ENCODE measurements at regions not wholly inside any gene's neighbourhood (a gene's known extent, or its start where the extent isn't known, plus 50 kb on each side); places are given as distances from the start of the nearest gene placed in this dataset.

GRCh38 chr16:73311857-73312723 is 264.2 kb upstream of the ZFHX3 start:
- no peak for TF ChIP-seq CTCF (IDR thresholded peaks at IDR 0.05)
- no peak for TF ChIP-seq POLR2AphosphoS5 (IDR thresholded peaks at IDR 0.05; ENCODE audit: low read depth, low read length)
- TF ChIP-seq SIN3A (IDR thresholded peaks at IDR 0.05; ENCODE audit: borderline replicate concordance, insufficient read depth, low read depth, low read length) = no peak
- no peak for TF ChIP-seq TCF7L2 (IDR thresholded peaks at IDR 0.05; ENCODE audit: low read depth, low read length)
- no peak for TF ChIP-seq REST (IDR thresholded peaks at IDR 0.05; ENCODE audit: insufficient read depth in 1 of 2, low read depth in 2 of 2, low read length in 1 of 2)
- Histone ChIP-seq H3K4me1 (ENCODE audit: control insufficient read depth, insufficient read depth, low read length) (no peaks in the 10 kb centered on the region), H3K27me3 (ENCODE audit: control insufficient read depth, insufficient read depth, low read length) (no peaks in the 10 kb centered on the region), H3K4me3 (ENCODE audit: low read depth in 2 of 2, low read length in 2 of 2) (no peak overlapping the region), H3K36me3 (ENCODE audit: control insufficient read depth, insufficient read depth, low read length) (no peaks in the 10 kb centered on the region), H3K27ac (ENCODE audit: low read length) (no peak overlapping the region), H3K9me3 (ENCODE audit: control insufficient read depth, insufficient read depth, low read depth, low read length) (no peaks in the 10 kb centered on the region)
- ATAC-seq (no peak), DNase-seq (ENCODE audit: low read depth, low spot score) (no peak)
- no TSS peak for BruUV-seq (replicated peaks)
- ChIA-PET POLR2A (interaction anchor here (0.5 kb wide), 1 partner anchor 14 kb away, joined by 4 read pairs; no protein-coding TSS in a partner anchor), CTCF (interaction anchor here (0.6 kb wide), 1 partner anchor 965 kb away, joined by 5 read pairs; no protein-coding TSS in a partner anchor)
- in situ Hi-C loops (cut with HindIII; ENCODE audit: low pct_unique_long_range_greater_than_20kb, low sequenced_read_pairs) = no loop called here
- intact Hi-C loops (cut with micrococcal nuclease; ENCODE audit: unreplicated experiment) = no loop called here

GRCh38 chr16:73308771-73309170 is 260.8 kb upstream of the ZFHX3 start:
- Histone ChIP-seq H3K9me3 (ENCODE audit: control insufficient read depth, insufficient read depth, low read depth, low read length) (no peaks in the 10 kb centered on the region), H3K4me3 (ENCODE audit: low read depth in 2 of 2, low read length in 2 of 2) (no peak overlapping the region), H3K27ac (ENCODE audit: low read length) (no peak overlapping the region), H3K27me3 (ENCODE audit: control insufficient read depth, insufficient read depth, low read length) (no peaks in the 10 kb centered on the region), H3K36me3 (ENCODE audit: control insufficient read depth, insufficient read depth, low read length) (no peaks in the 10 kb centered on the region), H3K4me1 (ENCODE audit: control insufficient read depth, insufficient read depth, low read length) (no peaks in the 10 kb centered on the region)
- DNase-seq (ENCODE audit: low read depth, low spot score) (no peak), ATAC-seq (no peak)
- in situ Hi-C loops (cut with HindIII; ENCODE audit: low pct_unique_long_range_greater_than_20kb, low sequenced_read_pairs) (no loop called here), intact Hi-C loops (cut with micrococcal nuclease; ENCODE audit: unreplicated experiment) (no loop called here)
- ChIA-PET CTCF (no interaction called here), POLR2A (no interaction called here)
- no peak for TF ChIP-seq TCF7L2 (IDR thresholded peaks at IDR 0.05; ENCODE audit: low read depth, low read length)
- TF ChIP-seq POLR2AphosphoS5 (IDR thresholded peaks at IDR 0.05; ENCODE audit: low read depth, low read length) = no peak
- no peak for TF ChIP-seq SIN3A (IDR thresholded peaks at IDR 0.05; ENCODE audit: borderline replicate concordance, insufficient read depth, low read depth, low read length)
- TF ChIP-seq REST (IDR thresholded peaks at IDR 0.05; ENCODE audit: insufficient read depth in 1 of 2, low read depth in 2 of 2, low read length in 1 of 2) = no peak
- TF ChIP-seq CTCF (IDR thresholded peaks at IDR 0.05) = no peak
- BruUV-seq (replicated peaks) = no TSS peak

Measured in Panc1 (cell line).